Vagina (tissue), 2 donors: ENCODE measurements at regions not wholly inside any gene's neighbourhood (a gene's known extent, or its start where the extent isn't known, plus 50 kb on each side); places are given as distances from the start of the nearest gene placed in this dataset.
"Not testable (repeated sequence)": the region's sequence is repeated elsewhere in the genome, so short reads cannot be mapped to it uniquely, and the experiment has no call there.

Source experiments
- DNase-seq, 2 donors: peaks; one replicate each; pipeline ENCODE4 v3.0.0-alpha.2; 2017; ENCODE audit errors: extremely low spot score in 2 of 2
- H3K27ac ChIP-seq: fragments of 200-600 bp; sonication (generic); one replicate; pipeline ENCODE4 v1.5.1; 2019
- H3K27me3 ChIP-seq: fragments of 200-600 bp; sonication (generic); one replicate; pipeline ENCODE4 v1.5.1; 2019
- H3K36me3 ChIP-seq, 2 donors: fragments of 200-600 bp; sonication (generic); one replicate each; pipeline ENCODE4 v1.5.1; 2017 to 2019
- H3K4me1 ChIP-seq: fragments of 200-600 bp; sonication (generic); one replicate; pipeline ENCODE4 v1.5.1; 2019
- H3K4me3 ChIP-seq, 2 donors: fragments of 200-600 bp; sonication (generic); 1 replicate in 1 of 2; 2 replicates in 1 of 2; pipeline ENCODE4 v1.5.1; 2016 to 2019
- H3K9me3 ChIP-seq: fragments of 200-600 bp; sonication (generic); one replicate; pipeline ENCODE4 v1.5.1; 2019
- POLR2A ChIP-seq, 2 donors: fragments of 450-650 bp; IDR thresholded peaks; one replicate each; pipeline ENCODE4 v1.6.1; 2017; ENCODE audit warnings: antibody characterized with exemption in 2 of 2, mild to moderate bottlenecking in 2 of 2, moderate library complexity in 2 of 2
- POLR2AphosphoS5 ChIP-seq, 2 donors: sonication (generic); formaldehyde crosslinking; IDR thresholded peaks; one replicate each; pipeline ENCODE4 v1.9.0; 2017; ENCODE audit warnings: antibody characterized with exemption in 2 of 2, mild to moderate bottlenecking in 2 of 2, low read depth in 1 of 2; ENCODE audit not compliant: insufficient read depth in 1 of 2
- intact Hi-C: fragments of 100-400 bp; cut with DNase I; formaldehyde crosslinking; loops from one replicate; pipeline ENCODE4 v1.15.1; 2023
- TF ChIP-seq, protein P1 (sequence below), 3 experiments: fragments of 450-650 bp in 2 of 3; fragments of 200-600 bp in 1 of 3; sonication (generic) in 1 of 3; IDR thresholded peaks; one replicate each; pipeline ENCODE4 v1.5.1; 2017 to 2019; ENCODE audit warnings: antibody characterized with exemption in 3 of 3, mild to moderate bottlenecking in 2 of 3, moderate library complexity in 2 of 3

DNA sequence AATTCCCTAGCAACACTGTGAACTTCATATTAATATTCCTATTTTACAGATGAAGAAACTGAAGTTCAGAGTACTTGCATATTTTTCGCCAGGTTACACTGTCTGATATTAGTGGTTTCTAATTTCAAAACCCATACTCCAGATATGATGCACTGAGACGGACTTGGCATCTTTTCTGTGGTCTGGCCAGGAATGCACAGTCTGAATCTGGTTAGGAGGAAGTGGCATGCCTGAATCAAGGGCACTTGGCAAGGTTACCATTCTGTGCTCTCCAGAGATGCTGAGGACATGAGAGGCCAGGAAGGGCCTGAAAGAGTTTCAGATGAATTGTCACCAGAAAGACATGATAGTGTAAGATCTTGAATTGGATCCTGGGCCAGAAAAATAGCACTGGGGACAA is 150.1 kb downstream of the HAO1 start:
- H3K4me1 ChIP-seq, result no peaks in the 10 kb centered on the region

DNA sequence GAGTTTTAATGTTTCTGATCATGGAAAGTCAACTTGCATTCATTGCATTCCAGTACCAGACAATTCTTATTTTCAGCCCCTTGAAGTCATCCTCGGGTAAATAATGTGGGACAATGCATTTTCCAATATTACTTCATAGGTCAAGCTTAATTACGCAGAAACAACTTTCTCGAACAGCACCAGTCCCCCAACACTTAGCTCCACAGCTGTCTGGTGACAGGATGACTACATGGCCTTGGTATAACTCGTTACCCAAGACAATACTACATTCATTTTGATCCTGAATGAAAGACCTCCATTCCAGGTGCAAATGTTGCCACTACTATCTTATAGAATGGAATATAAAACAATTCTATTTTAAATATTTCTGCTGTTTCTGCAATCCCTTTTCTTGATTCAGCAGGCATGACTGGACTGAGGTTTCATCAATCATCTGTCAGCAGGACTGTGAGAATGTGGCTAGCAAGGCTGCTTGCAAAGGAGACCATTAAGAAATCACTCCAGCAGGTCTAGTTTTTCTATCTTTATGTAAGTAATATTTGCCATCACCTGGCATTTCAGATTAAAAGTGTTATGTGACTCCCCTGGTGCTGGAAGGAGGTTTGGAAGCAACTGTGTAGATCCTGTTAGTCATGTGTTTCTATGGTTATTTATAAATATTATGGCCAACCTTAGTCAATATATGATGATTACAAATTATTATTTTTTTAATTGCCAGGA is 147.9 kb downstream of the HAO1 start:
- intact Hi-C loops, result no loop called here
- TF ChIP-seq POLR2A (IDR thresholded peaks at IDR 0.05), result no peak
- no peak for TF ChIP-seq POLR2AphosphoS5 (IDR thresholded peaks at IDR 0.05; ENCODE audit: insufficient read depth in 1 of 2, low read depth in 1 of 2)
- TF ChIP-seq, protein P1, sequence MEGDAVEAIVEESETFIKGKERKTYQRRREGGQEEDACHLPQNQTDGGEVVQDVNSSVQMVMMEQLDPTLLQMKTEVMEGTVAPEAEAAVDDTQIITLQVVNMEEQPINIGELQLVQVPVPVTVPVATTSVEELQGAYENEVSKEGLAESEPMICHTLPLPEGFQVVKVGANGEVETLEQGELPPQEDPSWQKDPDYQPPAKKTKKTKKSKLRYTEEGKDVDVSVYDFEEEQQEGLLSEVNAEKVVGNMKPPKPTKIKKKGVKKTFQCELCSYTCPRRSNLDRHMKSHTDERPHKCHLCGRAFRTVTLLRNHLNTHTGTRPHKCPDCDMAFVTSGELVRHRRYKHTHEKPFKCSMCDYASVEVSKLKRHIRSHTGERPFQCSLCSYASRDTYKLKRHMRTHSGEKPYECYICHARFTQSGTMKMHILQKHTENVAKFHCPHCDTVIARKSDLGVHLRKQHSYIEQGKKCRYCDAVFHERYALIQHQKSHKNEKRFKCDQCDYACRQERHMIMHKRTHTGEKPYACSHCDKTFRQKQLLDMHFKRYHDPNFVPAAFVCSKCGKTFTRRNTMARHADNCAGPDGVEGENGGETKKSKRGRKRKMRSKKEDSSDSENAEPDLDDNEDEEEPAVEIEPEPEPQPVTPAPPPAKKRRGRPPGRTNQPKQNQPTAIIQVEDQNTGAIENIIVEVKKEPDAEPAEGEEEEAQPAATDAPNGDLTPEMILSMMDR (IDR thresholded peaks at IDR 0.05), result no peak
- no peak overlapping the region for H3K4me3 ChIP-seq
- DNase-seq, result no peak
- no peaks in the 10 kb centered on the region for H3K27me3 ChIP-seq
- H3K4me1 ChIP-seq, result no peaks in the 10 kb centered on the region
- no peaks in the 10 kb centered on the region for H3K36me3 ChIP-seq
- no peaks in the 10 kb centered on the region for H3K9me3 ChIP-seq
- no peak overlapping the region for H3K27ac ChIP-seq

More for the DNA sequence above, 150.1 kb downstream of the HAO1 start:
- Histone ChIP-seq H3K36me3 (no peaks in the 10 kb centered on the region), H3K4me3 (no peak overlapping the region), H3K27ac (no peak overlapping the region), H3K9me3 (no peaks in the 10 kb centered on the region), H3K27me3 (no peaks in the 10 kb centered on the region)
- intact Hi-C loops, result no loop called here
- no peak for DNase-seq
- no peak for TF ChIP-seq POLR2A (IDR thresholded peaks at IDR 0.05)
- no peak for TF ChIP-seq POLR2AphosphoS5 (IDR thresholded peaks at IDR 0.05; ENCODE audit: insufficient read depth in 1 of 2, low read depth in 1 of 2)
- TF ChIP-seq, protein P1 (IDR thresholded peaks at IDR 0.05), result no peak

DNA sequence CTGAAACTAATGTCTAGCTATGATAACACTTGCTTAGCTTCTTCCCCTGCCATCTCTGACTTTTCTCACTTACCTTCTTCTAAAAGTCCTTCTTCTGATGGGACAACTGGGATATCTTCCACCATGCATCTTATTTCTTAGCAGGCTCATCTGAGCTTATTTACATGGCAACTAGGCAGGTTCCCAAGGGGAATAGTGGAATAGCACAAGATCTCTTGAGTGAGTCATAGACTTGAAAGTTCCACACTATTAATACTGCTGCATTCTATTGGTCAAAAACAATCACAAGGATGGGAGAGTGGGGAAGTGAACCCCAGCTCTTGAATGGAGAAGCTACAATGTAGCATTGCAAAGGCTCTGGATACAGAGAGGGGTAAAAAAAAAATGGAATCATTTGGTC is 142.1 kb downstream of the HAO1 start:
- Histone ChIP-seq H3K27ac (no peak overlapping the region), H3K4me3 (no peak overlapping the region), H3K4me1 (no peaks in the 10 kb centered on the region), H3K36me3 (no peaks in the 10 kb centered on the region), H3K27me3 (no peaks in the 10 kb centered on the region), H3K9me3 (no peaks in the 10 kb centered on the region)
- intact Hi-C loops, result no loop called here
- TF ChIP-seq, protein P1 (IDR thresholded peaks at IDR 0.05), result no peak
- TF ChIP-seq POLR2A (IDR thresholded peaks at IDR 0.05), result no peak
- TF ChIP-seq POLR2AphosphoS5 (IDR thresholded peaks at IDR 0.05; ENCODE audit: insufficient read depth in 1 of 2, low read depth in 1 of 2), result no peak
- DNase-seq, result no peak

DNA sequence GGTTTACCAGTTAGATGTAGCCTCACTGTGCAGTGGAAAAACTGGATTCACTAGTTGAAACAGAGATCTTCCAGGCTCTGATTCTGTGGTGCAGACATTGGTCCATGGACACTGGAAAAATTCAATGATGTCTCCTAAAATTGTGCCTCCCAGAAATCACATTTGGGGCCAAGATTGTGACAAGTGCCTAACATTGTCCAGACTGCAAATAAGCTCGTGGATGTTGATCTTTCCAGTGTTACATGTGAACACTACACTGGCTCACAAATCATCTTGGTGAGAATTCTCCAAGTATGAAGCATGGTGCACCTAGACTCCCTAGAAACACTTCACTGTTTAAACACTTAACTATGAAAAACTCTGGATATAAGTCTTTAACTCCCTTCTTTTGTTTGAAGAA is 140.4 kb downstream of the HAO1 start:
- H3K4me1 ChIP-seq, result no peaks in the 10 kb centered on the region
- DNase-seq, result no peak
- no peak overlapping the region for H3K27ac ChIP-seq
- no peaks in the 10 kb centered on the region for H3K36me3 ChIP-seq
- H3K27me3 ChIP-seq, result no peaks in the 10 kb centered on the region
- TF ChIP-seq POLR2A (IDR thresholded peaks at IDR 0.05), result no peak
- TF ChIP-seq, protein P1 (IDR thresholded peaks at IDR 0.05), result no peak
- TF ChIP-seq POLR2AphosphoS5 (IDR thresholded peaks at IDR 0.05; ENCODE audit: insufficient read depth in 1 of 2, low read depth in 1 of 2), result no peak
- H3K9me3 ChIP-seq, result no peaks in the 10 kb centered on the region
- no peak overlapping the region for H3K4me3 ChIP-seq
- intact Hi-C loops, result no loop called here

DNA sequence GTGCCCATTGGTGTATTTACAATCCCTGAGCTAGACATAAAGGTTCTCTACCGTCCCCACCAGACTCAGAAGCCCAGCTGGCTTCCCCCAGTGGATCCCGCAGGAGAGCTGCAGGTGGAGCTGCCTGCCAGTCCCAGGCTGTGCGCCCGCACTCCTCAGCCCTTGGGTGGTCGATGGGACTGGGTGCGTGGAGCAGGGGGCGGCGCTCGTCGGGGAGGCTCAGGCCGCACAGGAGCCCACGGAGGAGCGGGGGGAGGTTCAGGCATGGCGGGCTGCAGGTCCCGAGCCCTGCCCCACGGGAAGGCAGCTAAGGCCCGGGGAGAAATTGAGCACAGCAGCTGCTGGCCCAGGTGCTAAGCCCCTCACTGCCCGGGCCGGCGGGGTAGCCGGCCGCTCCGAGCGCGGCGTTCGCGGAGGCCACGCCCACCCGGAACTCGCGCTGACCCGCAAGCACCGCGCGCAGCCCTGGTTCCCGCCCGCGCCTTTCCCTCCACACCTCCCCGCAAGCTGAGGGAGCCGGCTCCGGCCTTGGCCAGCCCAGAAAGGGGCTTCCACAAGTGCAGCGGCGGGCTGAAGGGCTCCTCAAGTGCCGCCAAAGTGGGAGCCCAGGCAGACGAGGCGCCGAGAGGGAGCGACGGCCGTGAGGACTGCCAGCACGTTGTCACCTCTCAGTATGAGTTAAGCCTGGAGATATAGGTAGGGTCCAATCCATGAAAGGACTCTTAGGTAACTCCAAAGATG is 136.7 kb downstream of the HAO1 start:
- H3K9me3 ChIP-seq, H3K36me3 ChIP-seq, intact Hi-C loops, H3K4me1 ChIP-seq, H3K27me3 ChIP-seq, DNase-seq, H3K27ac ChIP-seq: not testable (repeated sequence)
- H3K4me3 ChIP-seq, result peak overlapping the region in 1 of 2 donors; percentile 2
